SH-SY5Y (cell line): ENCODE measurements at regions not wholly inside any gene's neighbourhood (a gene's known extent, or its start where the extent isn't known, plus 50 kb on each side); places are given as distances from the start of the nearest gene placed in this dataset.

Source experiments
- GATA2 ChIP-seq: IDR thresholded peaks from 2 replicates; pipeline ENCODE4 v1.6.1; 2011; ENCODE audit warnings: mild to moderate bottlenecking, low read depth, low read length
- GATA3 ChIP-seq: IDR thresholded peaks from 2 replicates; pipeline ENCODE4 v1.6.1; 2011; ENCODE audit warnings: low read depth, mild to moderate bottlenecking, low read length, moderate library complexity

- no peak for TF ChIP-seq GATA2
- no peak for TF ChIP-seq GATA3
Measured at GRCh38 chr13:22106058-22106457, 435.2 kb downstream of the FGF9 start.
